GM12875 (cell line): ENCODE measurements at regions not wholly inside any gene's neighbourhood (a gene's known extent, or its start where the extent isn't known, plus 50 kb on each side); places are given as distances from the start of the nearest gene placed in this dataset.

ENCODE experiments used
- H3K4me3 ChIP-seq: one replicate; pipeline ENCODE4 v1.5.1; 2011; ENCODE audit warnings: low read depth, low read length, control low read depth
- CTCF ChIP-seq: IDR thresholded peaks from 2 replicates; pipeline ENCODE4 v1.5.1; 2011; ENCODE audit warnings: low read depth, mild to moderate bottlenecking, control low read depth, inconsistent platforms, low read length, moderate library complexity, borderline replicate concordance; ENCODE audit not compliant: insufficient read depth

- no peak for TF ChIP-seq CTCF
- H3K4me3 ChIP-seq = no peak overlapping the region
Measured at GRCh38 chr7:17659126-17659525, 281.2 kb downstream of the SNX13 start.

- TF ChIP-seq CTCF = no peak
- H3K4me3 ChIP-seq = no peak overlapping the region
Measured at GRCh38 chr7:17660116-17660515, 280.2 kb downstream of the SNX13 start.

- TF ChIP-seq CTCF = no peak
- no peak overlapping the region for H3K4me3 ChIP-seq
Measured at GRCh38 chr7:17661982-17662585, 278.2 kb downstream of the SNX13 start.

- H3K4me3 ChIP-seq = no peak overlapping the region
- TF ChIP-seq CTCF = no peak
Measured at GRCh38 chr7:17663061-17663675, 277.1 kb downstream of the SNX13 start.

GRCh38 chr7:17665029-17665428 lies 275.3 kb downstream of the SNX13 start:
- TF ChIP-seq CTCF = no peak
- H3K4me3 ChIP-seq = no peak overlapping the region

- no peak overlapping the region for H3K4me3 ChIP-seq
- no peak for TF ChIP-seq CTCF
Measured at GRCh38 chr7:17668122-17668521, 272.2 kb downstream of the SNX13 start.

- no peak overlapping the region for H3K4me3 ChIP-seq
- TF ChIP-seq CTCF = no peak
Measured at GRCh38 chr7:17669204-17669603, 271.1 kb downstream of the SNX13 start.
